Neural cell (in vitro differentiated cells): ENCODE measurements at regions not wholly inside any gene's neighbourhood (a gene's known extent, or its start where the extent isn't known, plus 50 kb on each side); places are given as distances from the start of the nearest gene placed in this dataset.

Experiments used
- CTCF ChIP-seq: fragments of 450-650 bp; IDR thresholded peaks from 2 replicates; pipeline ENCODE4 v1.5.1; 2014; ENCODE audit warnings: antibody characterized with exemption, mild to moderate bottlenecking, moderate library complexity; ENCODE audit not compliant: poor library complexity, severe bottlenecking
- POLR2AphosphoS5 ChIP-seq: IDR thresholded peaks from 2 replicates; pipeline ENCODE4 v1.6.1; 2012
- REST ChIP-seq: IDR thresholded peaks from 2 replicates; pipeline ENCODE4 v1.6.1; 2012; ENCODE audit warnings: borderline replicate concordance

DNA sequence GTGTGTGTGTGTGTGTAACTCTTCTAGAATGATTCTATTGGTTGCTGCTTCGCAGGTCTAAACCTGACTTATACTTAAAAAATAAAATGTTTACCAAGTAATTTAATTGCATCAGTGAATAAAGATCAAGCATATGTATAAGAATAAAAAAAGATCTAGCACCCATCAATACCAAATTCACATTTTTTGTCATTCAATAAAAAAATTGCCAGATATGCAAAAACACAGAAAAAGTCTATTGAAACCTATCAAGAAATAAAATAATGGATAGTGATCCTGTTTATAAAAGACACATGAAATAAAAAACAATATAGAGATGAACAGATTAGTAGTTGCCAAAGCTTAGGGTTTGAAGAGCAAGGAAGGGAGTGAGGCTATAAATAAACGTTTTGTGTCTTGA is 2095.0 kb upstream of the ACO1 start:
- TF ChIP-seq CTCF (no peak), POLR2AphosphoS5 (no peak), REST (no peak)
